T-helper 1 cell treated with Interleukin-12 subunit alpha and Interleukin-12 subunit beta and Interleukin-4 antibody, amounts not matched to agents 30 μg/mL and 1 μg/mL, for 36 hours (primary cell): ENCODE measurements at regions not wholly inside any gene's neighbourhood (a gene's known extent, or its start where the extent isn't known, plus 50 kb on each side); places are given as distances from the start of the nearest gene placed in this dataset.

Experiments used
- H3K27ac Mint-ChIP-seq: one replicate; pipeline ENCODE4 v1.8.0; 2021; ENCODE audit warnings: mild to moderate bottlenecking, mixed read lengths
- H3K27me3 Mint-ChIP-seq: one replicate; pipeline ENCODE4 v1.8.0; 2021; ENCODE audit warnings: low read depth, mixed read lengths
- H3K36me3 Mint-ChIP-seq: one replicate; pipeline ENCODE4 v1.8.0; 2021; ENCODE audit warnings: low read depth, mixed read lengths
- H3K4me1 Mint-ChIP-seq: one replicate; pipeline ENCODE4 v1.8.0; 2021; ENCODE audit warnings: low read depth, mixed read lengths
- H3K4me3 Mint-ChIP-seq: one replicate; pipeline ENCODE4 v1.8.0; 2021; ENCODE audit warnings: mild to moderate bottlenecking, moderate library complexity, mixed read lengths
- H3K9me3 Mint-ChIP-seq: one replicate; pipeline ENCODE4 v1.8.0; 2021; ENCODE audit warnings: mixed read lengths

DNA sequence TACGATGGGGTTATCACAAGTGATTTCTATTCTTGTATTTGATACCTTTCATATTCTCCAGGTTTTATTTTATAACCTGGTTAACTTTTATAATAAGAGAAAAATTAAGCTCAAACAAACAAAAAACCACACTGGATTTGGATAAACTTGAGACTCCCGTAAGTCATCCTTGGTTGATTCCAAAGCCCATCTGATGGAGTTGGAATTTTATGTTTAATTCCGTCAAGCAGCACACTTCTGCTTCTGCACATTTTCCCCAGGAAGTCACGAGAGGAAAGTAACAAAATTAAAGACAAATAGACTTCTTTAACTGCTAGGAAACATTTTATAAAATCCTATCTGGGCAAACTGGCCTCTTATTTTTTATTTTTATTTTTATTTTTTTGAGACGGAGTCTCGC is 207.9 kb downstream of the NXNL2 start:
- Mint-ChIP-seq H3K9me3 (no peaks in the 10 kb centered on the region), H3K36me3 (no peaks in the 10 kb centered on the region), H3K4me3 (no peak overlapping the region), H3K27me3 (peaks cover 6% of the 10 kb centered on the region), H3K27ac (no peak overlapping the region), H3K4me1 (no peaks in the 10 kb centered on the region)

DNA sequence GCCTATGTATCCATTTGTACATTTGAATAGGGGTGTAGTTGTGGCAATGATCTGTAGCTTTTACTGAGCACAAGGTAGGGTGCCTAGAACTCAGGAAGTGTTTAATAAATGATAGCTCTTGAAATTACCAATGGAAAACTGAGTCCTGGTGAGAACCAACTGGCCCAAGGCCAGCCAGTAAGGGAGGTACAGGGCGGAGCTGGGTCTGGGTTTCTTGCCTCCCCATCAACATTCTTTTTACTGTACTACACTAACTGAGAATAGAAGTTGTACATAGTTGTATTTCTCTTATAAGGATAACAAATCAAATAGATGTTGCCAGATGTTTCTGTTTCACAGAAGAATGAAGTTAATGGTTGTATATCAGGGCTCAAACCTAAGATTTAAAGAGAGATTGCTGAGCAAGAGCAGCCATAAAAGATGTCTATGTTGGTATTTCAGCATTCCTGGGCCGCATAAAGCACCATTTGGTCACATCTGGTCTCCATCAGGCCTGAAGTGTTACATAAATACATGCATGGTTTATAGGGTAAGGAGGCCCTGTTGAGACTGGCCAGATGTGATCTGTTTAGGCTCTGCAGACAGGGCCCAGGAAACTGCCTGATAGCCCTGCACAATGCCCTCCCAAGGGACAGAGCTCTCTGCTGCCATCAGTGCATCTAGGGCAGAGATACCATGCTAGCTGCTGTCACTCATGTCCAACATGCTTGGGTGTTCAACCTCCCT is 210.5 kb downstream of the NXNL2 start:
- Mint-ChIP-seq H3K9me3 (no peaks in the 10 kb centered on the region), H3K27me3 (no peaks in the 10 kb centered on the region), H3K27ac (no peak overlapping the region), H3K4me1 (no peaks in the 10 kb centered on the region), H3K4me3 (no peak overlapping the region), H3K36me3 (no peaks in the 10 kb centered on the region)

GRCh38 chr9:88746029-88746742 is 211.2 kb downstream of the NXNL2 start:
- no peaks in the 10 kb centered on the region for H3K9me3 Mint-ChIP-seq
- H3K27ac Mint-ChIP-seq: no peak overlapping the region
- H3K36me3 Mint-ChIP-seq: no peaks in the 10 kb centered on the region
- H3K4me3 Mint-ChIP-seq: no peak overlapping the region
- H3K27me3 Mint-ChIP-seq: no peaks in the 10 kb centered on the region
- no peaks in the 10 kb centered on the region for H3K4me1 Mint-ChIP-seq

DNA sequence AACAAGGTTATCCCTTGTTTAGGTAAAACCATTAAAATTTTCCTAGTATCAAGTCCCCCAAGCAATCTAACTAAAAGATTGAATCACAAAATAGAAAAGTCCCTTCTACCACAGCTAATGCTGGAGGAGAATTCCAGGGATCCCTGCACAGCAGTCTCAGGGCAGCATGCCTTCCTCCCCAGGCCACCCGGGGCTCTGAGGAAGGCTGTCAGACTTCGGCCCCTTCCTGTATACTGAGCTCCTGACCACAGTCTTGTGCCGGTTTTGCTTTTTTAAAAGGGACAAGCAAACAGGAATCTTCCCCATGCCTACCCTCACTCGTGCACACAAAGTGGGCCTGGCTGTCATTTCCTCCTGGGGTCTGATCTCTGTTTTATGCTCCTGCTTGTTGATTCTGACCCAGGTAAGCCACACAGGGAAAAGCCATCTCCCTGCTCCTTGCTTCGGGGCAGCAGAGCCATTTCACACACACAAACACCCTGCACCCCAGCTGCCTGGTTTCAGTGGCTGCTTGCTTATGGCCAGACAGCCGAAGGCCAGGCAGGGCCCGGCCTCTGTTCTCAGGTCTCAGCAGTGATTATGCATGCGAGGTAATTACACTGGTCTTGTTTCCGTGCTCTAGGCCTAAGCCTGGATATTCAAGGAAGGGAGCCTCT is 211.9 kb downstream of the NXNL2 start:
- Mint-ChIP-seq H3K27me3 (no peaks in the 10 kb centered on the region), H3K4me3 (no peak overlapping the region), H3K4me1 (no peaks in the 10 kb centered on the region), H3K9me3 (no peaks in the 10 kb centered on the region), H3K36me3 (no peaks in the 10 kb centered on the region), H3K27ac (no peak overlapping the region)

- H3K36me3 Mint-ChIP-seq: no peaks in the 10 kb centered on the region
- no peak overlapping the region for H3K4me3 Mint-ChIP-seq
- H3K9me3 Mint-ChIP-seq: no peaks in the 10 kb centered on the region
- no peak overlapping the region for H3K27ac Mint-ChIP-seq
- H3K4me1 Mint-ChIP-seq: no peaks in the 10 kb centered on the region
- H3K27me3 Mint-ChIP-seq: no peaks in the 10 kb centered on the region
These were observed 212.8 kb downstream of the NXNL2 start for GRCh38 chr9:88747768-88748167.

- Mint-ChIP-seq H3K27ac (no peak overlapping the region), H3K9me3 (no peaks in the 10 kb centered on the region), H3K4me1 (no peaks in the 10 kb centered on the region)
These were observed 213.7 kb downstream of the NXNL2 start for GRCh38 chr9:88748566-88749261.

GRCh38 chr9:88749420-88749819 is 214.4 kb downstream of the NXNL2 start:
- Mint-ChIP-seq H3K27ac (no peak overlapping the region), H3K4me3 (no peak overlapping the region), H3K4me1 (no peaks in the 10 kb centered on the region), H3K27me3 (no peaks in the 10 kb centered on the region), H3K9me3 (no peaks in the 10 kb centered on the region), H3K36me3 (no peaks in the 10 kb centered on the region)

More at GRCh38 chr9:88748566-88749261, 213.7 kb downstream of the NXNL2 start:
- H3K4me3 Mint-ChIP-seq: no peak overlapping the region
- no peaks in the 10 kb centered on the region for H3K36me3 Mint-ChIP-seq
- H3K27me3 Mint-ChIP-seq: no peaks in the 10 kb centered on the region

GRCh38 chr9:88750832-88751360 is 215.9 kb downstream of the NXNL2 start:
- H3K4me1 Mint-ChIP-seq: no peaks in the 10 kb centered on the region
- no peak overlapping the region for H3K27ac Mint-ChIP-seq
- no peaks in the 10 kb centered on the region for H3K9me3 Mint-ChIP-seq
- no peak overlapping the region for H3K4me3 Mint-ChIP-seq
- H3K27me3 Mint-ChIP-seq: no peaks in the 10 kb centered on the region
- H3K36me3 Mint-ChIP-seq: no peaks in the 10 kb centered on the region

- H3K9me3 Mint-ChIP-seq: no peaks in the 10 kb centered on the region
- no peaks in the 10 kb centered on the region for H3K36me3 Mint-ChIP-seq
- H3K27ac Mint-ChIP-seq: no peak overlapping the region
- H3K4me1 Mint-ChIP-seq: no peaks in the 10 kb centered on the region
- H3K4me3 Mint-ChIP-seq: no peak overlapping the region
- H3K27me3 Mint-ChIP-seq: no peaks in the 10 kb centered on the region
These were observed 216.8 kb downstream of the NXNL2 start for GRCh38 chr9:88751781-88752180.

GRCh38 chr9:88753691-88754367 is 218.9 kb downstream of the NXNL2 start:
- Mint-ChIP-seq H3K27ac (no peak overlapping the region), H3K4me3 (no peak overlapping the region), H3K9me3 (no peaks in the 10 kb centered on the region), H3K27me3 (peaks cover 4% of the 10 kb centered on the region), H3K36me3 (no peaks in the 10 kb centered on the region), H3K4me1 (no peaks in the 10 kb centered on the region)

DNA sequence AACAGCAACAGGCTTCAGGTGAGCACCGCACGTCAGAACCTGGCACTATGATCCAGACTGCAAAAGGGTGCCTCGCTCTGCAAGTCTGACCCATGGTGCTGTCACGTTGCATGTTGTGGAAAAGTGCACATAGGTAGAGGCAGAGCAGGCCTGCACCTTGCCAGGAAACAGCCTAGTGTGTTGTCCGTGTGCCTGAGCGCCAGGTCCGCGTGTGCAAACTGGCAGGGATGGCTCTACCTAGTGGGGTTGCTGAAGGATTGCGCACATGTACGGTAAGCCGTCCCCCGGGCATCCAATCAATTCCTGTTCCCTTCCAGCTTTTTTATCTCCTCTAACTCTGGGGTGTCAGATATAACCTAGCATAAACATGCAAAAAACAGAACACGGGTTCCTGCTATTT is 219.5 kb downstream of the NXNL2 start:
- Mint-ChIP-seq H3K9me3 (no peaks in the 10 kb centered on the region), H3K4me1 (no peaks in the 10 kb centered on the region), H3K36me3 (no peaks in the 10 kb centered on the region), H3K27me3 (peaks cover 4% of the 10 kb centered on the region), H3K27ac (no peak overlapping the region), H3K4me3 (no peak overlapping the region)

GRCh38 chr9:88754886-88755285 is 219.9 kb downstream of the NXNL2 start:
- H3K27me3 Mint-ChIP-seq: peaks cover 9% of the 10 kb centered on the region

GRCh38 chr9:88757406-88758010 is 222.5 kb downstream of the NXNL2 start:
- Mint-ChIP-seq H3K4me3 (no peak overlapping the region), H3K36me3 (no peaks in the 10 kb centered on the region), H3K9me3 (no peaks in the 10 kb centered on the region), H3K27me3 (peaks cover 19% of the 10 kb centered on the region), H3K4me1 (no peaks in the 10 kb centered on the region), H3K27ac (no peak overlapping the region)

More at GRCh38 chr9:88754886-88755285, 219.9 kb downstream of the NXNL2 start:
- no peak overlapping the region for H3K27ac Mint-ChIP-seq
- no peaks in the 10 kb centered on the region for H3K9me3 Mint-ChIP-seq
- no peak overlapping the region for H3K4me3 Mint-ChIP-seq
- no peaks in the 10 kb centered on the region for H3K4me1 Mint-ChIP-seq
- H3K36me3 Mint-ChIP-seq: no peaks in the 10 kb centered on the region
